Activated CD8-positive, alpha-beta T cell treated with anti-CD3 and anti-CD28 coated beads for 36 hours (primary cell): ENCODE measurements at regions not wholly inside any gene's neighbourhood (a gene's known extent, or its start where the extent isn't known, plus 50 kb on each side); places are given as distances from the start of the nearest gene placed in this dataset.

Source experiments
- ATAC-seq: fragments of 200-7000 bp; cut with Tn5 transposase; one replicate; pipeline ENCODE4 v1.10.0; 2021; ENCODE audit warnings: mild to moderate bottlenecking, moderate library complexity
- CTCF ChIA-PET: fragments of 350-600 bp; sonication (Branson Sonifier 250); formaldehyde crosslinking; loops from one replicate; lab custom pipeline; 2021; ENCODE audit warnings: antibody characterized with exemption; lab: Charles Lee
- POLR2A ChIA-PET: fragments of 350-600 bp; sonication (Branson Sonifier 250); formaldehyde crosslinking; loops from one replicate; lab custom pipeline; 2021; ENCODE audit warnings: antibody characterized with exemption; lab: Charles Lee
- DNase-seq: peaks from one replicate; pipeline ENCODE4 v3.0.0-alpha.2; 2020
- H3K27ac Mint-ChIP-seq: one replicate; pipeline ENCODE4 v1.8.0; 2021; ENCODE audit warnings: mild to moderate bottlenecking, mixed read lengths
- H3K27me3 Mint-ChIP-seq: one replicate; pipeline ENCODE4 v1.8.0; 2021; ENCODE audit warnings: mixed read lengths
- H3K36me3 Mint-ChIP-seq: one replicate; pipeline ENCODE4 v1.8.0; 2021; ENCODE audit warnings: low read depth, mixed read lengths
- H3K4me1 Mint-ChIP-seq: one replicate; pipeline ENCODE4 v1.8.0; 2021; ENCODE audit warnings: low read depth, mixed read lengths
- H3K4me3 Mint-ChIP-seq: one replicate; pipeline ENCODE4 v1.8.0; 2021; ENCODE audit warnings: mild to moderate bottlenecking, moderate library complexity, mixed read lengths
- H3K9me3 Mint-ChIP-seq: one replicate; pipeline ENCODE4 v1.8.0; 2021; ENCODE audit warnings: mixed read lengths
- intact Hi-C: fragments of 100-400 bp; cut with micrococcal nuclease; formaldehyde crosslinking; loops from one replicate; pipeline ENCODE4 v1.10.0; 2022
- TF ChIP-seq, protein P1 (sequence below): fragments of 200-600 bp; IDR thresholded peaks from one replicate; pipeline ENCODE4 v1.8.0; 2022; ENCODE audit warnings: antibody characterized with exemption, mild to moderate bottlenecking

GRCh38 chr4:19539201-19539600, 712.5 kb upstream of the SLIT2 start:
- Mint-ChIP-seq H3K9me3 (peaks cover 9% of the 10 kb centered on the region), H3K4me1 (no peaks in the 10 kb centered on the region), H3K27me3 (no peaks in the 10 kb centered on the region), H3K36me3 (no peaks in the 10 kb centered on the region), H3K27ac (no peak overlapping the region), H3K4me3 (no peak overlapping the region)
- intact Hi-C loops: no loop called here
- DNase-seq: no peak
- TF ChIP-seq, protein P1, sequence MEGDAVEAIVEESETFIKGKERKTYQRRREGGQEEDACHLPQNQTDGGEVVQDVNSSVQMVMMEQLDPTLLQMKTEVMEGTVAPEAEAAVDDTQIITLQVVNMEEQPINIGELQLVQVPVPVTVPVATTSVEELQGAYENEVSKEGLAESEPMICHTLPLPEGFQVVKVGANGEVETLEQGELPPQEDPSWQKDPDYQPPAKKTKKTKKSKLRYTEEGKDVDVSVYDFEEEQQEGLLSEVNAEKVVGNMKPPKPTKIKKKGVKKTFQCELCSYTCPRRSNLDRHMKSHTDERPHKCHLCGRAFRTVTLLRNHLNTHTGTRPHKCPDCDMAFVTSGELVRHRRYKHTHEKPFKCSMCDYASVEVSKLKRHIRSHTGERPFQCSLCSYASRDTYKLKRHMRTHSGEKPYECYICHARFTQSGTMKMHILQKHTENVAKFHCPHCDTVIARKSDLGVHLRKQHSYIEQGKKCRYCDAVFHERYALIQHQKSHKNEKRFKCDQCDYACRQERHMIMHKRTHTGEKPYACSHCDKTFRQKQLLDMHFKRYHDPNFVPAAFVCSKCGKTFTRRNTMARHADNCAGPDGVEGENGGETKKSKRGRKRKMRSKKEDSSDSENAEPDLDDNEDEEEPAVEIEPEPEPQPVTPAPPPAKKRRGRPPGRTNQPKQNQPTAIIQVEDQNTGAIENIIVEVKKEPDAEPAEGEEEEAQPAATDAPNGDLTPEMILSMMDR: no peak
- no peak for ATAC-seq
- CTCF ChIA-PET: no interaction called here
- POLR2A ChIA-PET: no interaction called here

DNA sequence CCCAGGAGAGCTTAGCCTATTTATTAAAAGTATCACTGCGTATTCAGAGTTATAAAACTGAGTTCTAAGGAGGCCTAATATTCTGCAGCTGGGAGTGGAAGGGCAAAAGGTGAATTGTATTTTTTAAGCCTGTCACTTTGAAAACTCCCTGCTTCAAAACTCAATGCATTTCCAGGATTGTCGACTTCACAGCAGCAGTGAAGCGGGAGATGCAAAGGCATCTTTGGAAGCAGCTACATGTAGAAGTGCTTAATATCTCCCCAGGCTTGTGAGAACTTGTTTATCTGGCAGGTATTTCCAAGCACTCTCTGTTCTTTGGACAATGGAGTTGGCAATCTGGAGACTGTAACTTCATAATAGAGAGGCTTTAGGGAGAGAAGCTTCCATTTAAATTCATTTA, 717.5 kb upstream of the SLIT2 start:
- CTCF ChIA-PET: no interaction called here

DNA sequence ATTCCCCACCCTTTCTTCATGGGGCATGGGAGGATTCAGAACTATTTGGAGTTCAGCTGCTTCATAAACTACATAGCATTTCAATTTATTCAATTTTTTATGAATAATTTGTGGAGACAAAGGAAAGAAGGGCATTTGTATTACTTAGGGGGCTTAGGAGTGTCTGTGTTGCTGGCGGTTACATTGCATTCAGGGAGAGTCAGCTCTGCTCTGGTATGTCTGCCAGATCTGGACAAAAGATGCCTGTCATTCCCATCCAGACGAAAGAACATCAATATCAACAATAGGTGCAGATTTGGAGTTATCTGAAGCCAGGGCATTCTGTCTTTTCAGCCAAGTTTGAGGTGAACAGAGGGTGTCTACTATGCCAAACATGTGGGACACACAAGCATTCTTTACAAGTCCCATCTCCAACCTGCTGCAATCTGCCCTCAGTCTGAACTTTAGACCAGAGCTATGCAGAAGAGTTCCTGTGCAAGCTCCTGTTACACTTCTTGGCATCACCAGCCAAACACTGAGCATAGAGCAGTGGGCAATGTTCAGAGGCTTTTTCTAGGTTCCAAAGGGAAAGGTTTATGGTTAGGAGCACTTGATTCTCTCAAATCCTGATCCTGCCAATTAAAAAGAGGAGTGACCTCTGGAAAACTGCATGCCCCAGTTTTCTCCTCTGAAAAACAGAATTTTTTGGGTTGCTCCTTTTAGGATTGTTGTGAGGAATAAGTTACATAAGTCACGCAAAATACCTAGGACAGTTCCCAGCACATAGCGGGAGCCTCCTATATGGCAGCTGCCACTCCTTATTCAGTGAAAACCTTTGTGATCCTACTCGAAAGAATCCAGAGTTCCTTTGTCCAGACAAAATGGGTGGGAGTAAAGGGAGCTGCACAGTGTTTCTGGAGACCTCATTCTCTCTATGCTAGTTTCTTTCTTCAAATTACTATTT, 719.5 kb upstream of the SLIT2 start:
- peaks cover 7% of the 10 kb centered on the region for H3K9me3 Mint-ChIP-seq
- ATAC-seq (no peak), DNase-seq (no peak)
- ChIA-PET CTCF (no interaction called here), POLR2A (no interaction called here)
- no peak overlapping the region for H3K27ac Mint-ChIP-seq
- TF ChIP-seq, protein P1: no peak
- H3K27me3 Mint-ChIP-seq: no peaks in the 10 kb centered on the region
- H3K4me1 Mint-ChIP-seq: no peaks in the 10 kb centered on the region
- H3K4me3 Mint-ChIP-seq: no peak overlapping the region
- intact Hi-C loops: no loop called here
- no peaks in the 10 kb centered on the region for H3K36me3 Mint-ChIP-seq

More for the DNA sequence above, 717.5 kb upstream of the SLIT2 start:
- Mint-ChIP-seq H3K4me3 (no peak overlapping the region), H3K36me3 (no peaks in the 10 kb centered on the region), H3K27ac (no peak overlapping the region), H3K27me3 (no peaks in the 10 kb centered on the region), H3K4me1 (no peaks in the 10 kb centered on the region), H3K9me3 (peaks cover 7% of the 10 kb centered on the region)
- POLR2A ChIA-PET: no interaction called here
- TF ChIP-seq, protein P1: no peak
- intact Hi-C loops: no loop called here
- DNase-seq (no peak), ATAC-seq (no peak)

DNA sequence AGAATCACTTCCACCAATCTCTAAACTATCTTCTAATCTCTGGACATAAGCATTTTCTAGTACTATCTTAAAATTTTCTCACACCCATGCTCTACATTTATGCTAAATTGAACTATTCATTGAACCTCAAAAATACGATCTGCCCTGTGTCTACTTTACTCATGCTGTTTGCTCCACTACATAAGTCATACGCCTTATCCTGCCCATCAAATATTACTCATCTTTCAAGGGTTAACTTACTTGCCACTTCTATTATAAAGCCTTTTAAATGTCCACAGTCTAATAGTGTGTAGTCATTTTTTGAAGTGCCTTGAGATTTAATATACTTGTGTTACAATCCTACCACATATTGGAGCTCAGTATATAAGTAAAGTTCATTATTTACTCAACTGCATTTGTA, 727.7 kb upstream of the SLIT2 start:
- TF ChIP-seq, protein P1: no peak
- no peak overlapping the region for H3K4me3 Mint-ChIP-seq
- no peak for ATAC-seq
- H3K4me1 Mint-ChIP-seq: no peaks in the 10 kb centered on the region
- ChIA-PET CTCF (no interaction called here), POLR2A (no interaction called here)
- no peak for DNase-seq
- H3K36me3 Mint-ChIP-seq: no peaks in the 10 kb centered on the region
- no peaks in the 10 kb centered on the region for H3K27me3 Mint-ChIP-seq
- H3K27ac Mint-ChIP-seq: no peak overlapping the region
- intact Hi-C loops: no loop called here
- peaks cover 11% of the 10 kb centered on the region for H3K9me3 Mint-ChIP-seq

DNA sequence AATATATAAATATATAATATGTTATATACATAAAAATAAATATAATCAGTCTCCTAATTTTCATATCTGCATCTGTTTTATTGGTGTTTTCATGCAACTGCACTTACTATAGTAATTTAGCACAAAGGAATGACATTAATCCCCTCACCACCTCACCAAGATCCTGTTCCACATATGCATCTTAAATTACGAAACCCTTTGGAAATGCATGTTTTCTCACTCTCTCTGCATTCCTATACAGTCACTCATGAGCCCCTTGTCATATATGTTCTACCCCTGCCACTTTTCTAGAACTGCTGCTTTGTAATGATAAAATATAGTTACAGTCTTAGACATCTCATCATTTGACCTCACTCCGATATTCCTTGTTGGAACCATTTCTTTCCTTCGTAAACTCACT, 728.7 kb upstream of the SLIT2 start:
- H3K36me3 Mint-ChIP-seq: no peaks in the 10 kb centered on the region
- intact Hi-C loops: no loop called here
- POLR2A ChIA-PET: no interaction called here
- no peaks in the 10 kb centered on the region for H3K27me3 Mint-ChIP-seq
- no peak overlapping the region for H3K4me3 Mint-ChIP-seq
- ATAC-seq (no peak), DNase-seq (no peak)
- peaks cover 10% of the 10 kb centered on the region for H3K9me3 Mint-ChIP-seq
- no peak overlapping the region for H3K27ac Mint-ChIP-seq
- TF ChIP-seq, protein P1: no peak
- CTCF ChIA-PET: no interaction called here
- H3K4me1 Mint-ChIP-seq: no peaks in the 10 kb centered on the region
